CD14-positive monocyte (primary cell): ENCODE measurements at regions not wholly inside any gene's neighbourhood (a gene's known extent, or its start where the extent isn't known, plus 50 kb on each side); places are given as distances from the start of the nearest gene placed in this dataset.
"Not testable (repeated sequence)": the region's sequence is repeated elsewhere in the genome, so short reads cannot be mapped to it uniquely, and the experiment has no call there.

Experiments used
- DNase-seq, 3 donors: peaks; one replicate each; pipeline ENCODE4 v3.0.0-alpha.2; 2011 to 2022
- H2AFZ ChIP-seq: 2 replicates; pipeline ENCODE4 v1.6.0; 2012; ENCODE audit warnings: mild to moderate bottlenecking, low read depth, low read length, inconsistent platforms; ENCODE audit not compliant: insufficient read depth, poor library complexity, severe bottlenecking
- H3K27ac ChIP-seq, 2 donors: 1 replicate in 1 of 2; 2 replicates in 1 of 2; pipeline ENCODE4 v1.5.1; 2012 to 2013; ENCODE audit warnings: low read length in 2 of 2, control low read depth in 1 of 2, inconsistent platforms in 1 of 2, low read depth in 1 of 2, mild to moderate bottlenecking in 1 of 2
- H3K27me3 ChIP-seq, 2 donors: one replicate each; pipeline versions ENCODE4 v1.6.0 to v1.6.1; 2011 to 2013; ENCODE audit warnings: low read length in 2 of 2; ENCODE audit not compliant: control insufficient read depth in 2 of 2, insufficient read depth in 2 of 2
- H3K36me3 ChIP-seq, 2 donors: replicated peaks in 1 of 2; 1 replicate in 1 of 2; 2 replicates in 1 of 2; pipeline versions ENCODE4 v1.5.1 to v1.6.1; 2012 to 2013; ENCODE audit warnings: low read length in 2 of 2, control low read depth in 1 of 2, inconsistent platforms in 1 of 2, mild to moderate bottlenecking in 1 of 2; ENCODE audit not compliant: insufficient read depth in 2 of 2, control insufficient read depth in 1 of 2
- H3K4me1 ChIP-seq, 2 donors: 1 replicate in 1 of 2; 2 replicates in 1 of 2; pipeline versions ENCODE4 v1.5.1 to v1.6.1; 2012 to 2013; ENCODE audit warnings: low read length in 2 of 2, control low read depth in 1 of 2, inconsistent platforms in 1 of 2, mild to moderate bottlenecking in 1 of 2, moderate library complexity in 1 of 2; ENCODE audit not compliant: insufficient read depth in 2 of 2, control insufficient read depth in 1 of 2
- H3K4me2 ChIP-seq: replicated peaks from 2 replicates; pipeline ENCODE3; 2012; ENCODE audit warnings: low read length, moderate library complexity, mild to moderate bottlenecking; ENCODE audit not compliant: poor library complexity, severe bottlenecking; ENCODE audit errors: extremely low read depth
- H3K4me3 ChIP-seq, 3 experiments: fragments of 200-600 bp in 1 of 3; sonication (generic) in 1 of 3; replicated peaks in 1 of 3; 1 replicate in 2 of 3; 2 replicates in 1 of 3; pipeline ENCODE4 v1.5.1; 2011 to 2013; ENCODE audit warnings: low read length in 3 of 3, mild to moderate bottlenecking in 3 of 3, control low read depth in 2 of 3, low read depth in 2 of 3, inconsistent platforms in 1 of 3, moderate library complexity in 1 of 3
- H3K79me2 ChIP-seq: 2 replicates; pipeline ENCODE4 v1.6.0; 2012; ENCODE audit warnings: mild to moderate bottlenecking, control low read depth, inconsistent platforms, low read length, moderate library complexity; ENCODE audit not compliant: insufficient read depth
- H3K9ac ChIP-seq: 2 replicates; pipeline ENCODE4 v1.6.0; 2017; ENCODE audit warnings: low read length, mild to moderate bottlenecking; ENCODE audit not compliant: insufficient read depth, poor library complexity, severe bottlenecking
- H3K9me3 ChIP-seq, 2 donors: replicated peaks in 1 of 2; 1 replicate in 1 of 2; 2 replicates in 1 of 2; pipeline versions ENCODE4 v1.5.1 to v1.6.1; 2012 to 2013; ENCODE audit warnings: low read length in 2 of 2, control low read depth in 1 of 2; ENCODE audit not compliant: control insufficient read depth in 1 of 2, insufficient read depth in 1 of 2
- H4K20me1 ChIP-seq: 2 replicates; pipeline ENCODE4 v1.6.0; 2012; ENCODE audit warnings: mild to moderate bottlenecking, low read length, control low read depth, moderate library complexity; ENCODE audit not compliant: insufficient read depth
- H3K27ac Mint-ChIP-seq, 7 donors: one replicate each; pipeline ENCODE4 v1.8.0; 2020; ENCODE audit warnings: mild to moderate bottlenecking in 7 of 7, mixed read lengths in 7 of 7, moderate library complexity in 6 of 7, inconsistent platforms in 2 of 7
- H3K27me3 Mint-ChIP-seq, 3 donors: one replicate each; pipeline ENCODE4 v1.8.0; 2021 to 2022; ENCODE audit warnings: low read depth in 3 of 3, mild to moderate bottlenecking in 3 of 3, mixed read lengths in 3 of 3, moderate library complexity in 3 of 3, inconsistent platforms in 1 of 3
- H3K36me3 Mint-ChIP-seq, 2 donors: one replicate each; pipeline ENCODE4 v1.8.0; 2020; ENCODE audit warnings: mixed read lengths in 2 of 2, inconsistent platforms in 1 of 2, mild to moderate bottlenecking in 1 of 2
- H3K4me1 Mint-ChIP-seq: one replicate; pipeline ENCODE4 v1.8.0; 2020; ENCODE audit warnings: mild to moderate bottlenecking, mixed read lengths
- H3K4me3 Mint-ChIP-seq, 2 donors: one replicate each; pipeline ENCODE4 v1.8.0; 2020; ENCODE audit warnings: mild to moderate bottlenecking in 2 of 2, mixed read lengths in 2 of 2, moderate library complexity in 1 of 2
- H3K9me3 Mint-ChIP-seq, 7 donors: one replicate each; pipeline ENCODE4 v1.8.0; 2020 to 2022; ENCODE audit warnings: mixed read lengths in 7 of 7, mild to moderate bottlenecking in 6 of 7, moderate library complexity in 6 of 7, inconsistent platforms in 2 of 7
- WGBS: methylation state at CpG from one replicate; pipeline ENCODE4 v1.1.5; 2013; ENCODE audit warnings: missing lambda C conversion rate; ENCODE audit not compliant: insufficient coverage; 5-methylcytosine and 5-hydroxymethylcytosine counted together
- intact Hi-C, 2 donors: fragments of 100-400 bp; cut with micrococcal nuclease; formaldehyde crosslinking; loops; one replicate each; pipeline versions ENCODE4 v1.15.0 to v1.15.1; 2023
- TF ChIP-seq, protein P1 (sequence below): fragments of 200-600 bp; IDR thresholded peaks from one replicate; pipeline ENCODE4 v1.8.0; 2022; ENCODE audit warnings: antibody characterized with exemption, mild to moderate bottlenecking

DNA sequence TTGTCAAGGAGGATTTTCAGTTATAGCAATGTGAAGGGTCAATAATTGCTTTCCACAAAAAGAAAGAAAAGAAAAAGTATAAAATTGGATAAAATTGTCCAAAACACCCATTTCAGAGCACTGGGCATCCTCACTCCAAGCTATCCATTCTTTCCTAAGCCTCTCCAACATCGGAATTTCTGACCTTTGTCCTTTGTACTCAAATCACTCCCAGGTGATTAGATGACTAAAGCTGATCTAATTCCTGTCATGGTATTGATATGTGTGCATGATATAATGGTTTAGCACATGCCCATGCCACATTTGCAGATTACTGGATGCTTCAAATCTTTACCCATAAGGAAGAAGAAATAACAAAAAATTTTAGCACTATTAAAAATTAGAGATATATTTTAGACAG, 152.3 kb downstream of the CENPC start:
- TF ChIP-seq, protein P1, sequence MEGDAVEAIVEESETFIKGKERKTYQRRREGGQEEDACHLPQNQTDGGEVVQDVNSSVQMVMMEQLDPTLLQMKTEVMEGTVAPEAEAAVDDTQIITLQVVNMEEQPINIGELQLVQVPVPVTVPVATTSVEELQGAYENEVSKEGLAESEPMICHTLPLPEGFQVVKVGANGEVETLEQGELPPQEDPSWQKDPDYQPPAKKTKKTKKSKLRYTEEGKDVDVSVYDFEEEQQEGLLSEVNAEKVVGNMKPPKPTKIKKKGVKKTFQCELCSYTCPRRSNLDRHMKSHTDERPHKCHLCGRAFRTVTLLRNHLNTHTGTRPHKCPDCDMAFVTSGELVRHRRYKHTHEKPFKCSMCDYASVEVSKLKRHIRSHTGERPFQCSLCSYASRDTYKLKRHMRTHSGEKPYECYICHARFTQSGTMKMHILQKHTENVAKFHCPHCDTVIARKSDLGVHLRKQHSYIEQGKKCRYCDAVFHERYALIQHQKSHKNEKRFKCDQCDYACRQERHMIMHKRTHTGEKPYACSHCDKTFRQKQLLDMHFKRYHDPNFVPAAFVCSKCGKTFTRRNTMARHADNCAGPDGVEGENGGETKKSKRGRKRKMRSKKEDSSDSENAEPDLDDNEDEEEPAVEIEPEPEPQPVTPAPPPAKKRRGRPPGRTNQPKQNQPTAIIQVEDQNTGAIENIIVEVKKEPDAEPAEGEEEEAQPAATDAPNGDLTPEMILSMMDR, result no peak
- H3K9me3 Mint-ChIP-seq, result no peaks in the 10 kb centered on the region
- WGBS, result no CpG with 5 or more reads among the region's 1 CpG
- no peak overlapping the region for H3K4me3 ChIP-seq
- peaks cover 0 to 3% of the 10 kb centered on the region in 2 donors for H3K27me3 ChIP-seq
- H3K27me3 Mint-ChIP-seq, result peaks cover 0 to 1% (median 0%) of the 10 kb centered on the region in 3 donors
- H3K27ac Mint-ChIP-seq, result no peak overlapping the region
- DNase-seq, result no peak
- no peaks in the 10 kb centered on the region for H3K9me3 ChIP-seq
- H3K36me3 Mint-ChIP-seq, result no peaks in the 10 kb centered on the region
- no peak overlapping the region for H2AFZ ChIP-seq
- H3K4me1 ChIP-seq, result no peaks in the 10 kb centered on the region
- H3K4me1 Mint-ChIP-seq, result no peaks in the 10 kb centered on the region
- no peaks in the 10 kb centered on the region for H3K36me3 ChIP-seq
- no peak overlapping the region for H3K9ac ChIP-seq
- no peaks in the 10 kb centered on the region for H4K20me1 ChIP-seq
- H3K4me2 ChIP-seq, result no peak overlapping the region
- intact Hi-C loops, result no loop called here
- H3K4me3 Mint-ChIP-seq, result no peak overlapping the region
- no peaks in the 10 kb centered on the region for H3K79me2 ChIP-seq
- no peak overlapping the region for H3K27ac ChIP-seq

DNA sequence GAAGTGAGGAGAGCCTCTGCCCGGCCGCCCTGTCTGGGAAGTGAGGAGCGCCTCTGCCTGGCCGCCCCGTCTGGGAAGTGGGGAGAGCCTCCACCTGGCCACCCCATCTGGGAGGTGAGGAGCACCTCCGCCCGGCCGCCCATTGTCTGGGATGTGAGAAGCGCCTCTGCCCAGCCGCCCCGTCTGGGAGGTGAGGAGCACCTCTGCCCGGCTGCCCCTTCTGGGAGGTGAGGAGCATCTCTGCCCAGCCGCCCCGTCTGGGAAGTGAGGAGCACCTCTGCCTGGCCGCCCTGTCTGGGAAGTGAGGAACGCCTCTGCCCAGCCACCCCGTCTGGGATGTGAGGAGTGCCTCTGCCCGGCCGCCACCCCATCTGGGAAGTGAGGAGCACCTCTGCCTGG, 163.9 kb downstream of the CENPC start:
- H3K27ac Mint-ChIP-seq, H3K4me3 Mint-ChIP-seq, H3K4me2 ChIP-seq, H3K4me1 Mint-ChIP-seq, DNase-seq, H3K27me3 ChIP-seq, H2AFZ ChIP-seq, H3K4me1 ChIP-seq, H3K9ac ChIP-seq, H3K36me3 ChIP-seq, H4K20me1 ChIP-seq, intact Hi-C loops, H3K27me3 Mint-ChIP-seq, H3K36me3 Mint-ChIP-seq, H3K4me3 ChIP-seq, H3K79me2 ChIP-seq, H3K27ac ChIP-seq: not testable (repeated sequence)
- 98% methylated on average over 6 of the region's 19 CpGs for WGBS
- H3K9me3 Mint-ChIP-seq, result peaks cover 4 to 18% (median 8%) of the 10 kb centered on the region in 7 donors
- H3K9me3 ChIP-seq, result peaks cover 0 to 11% of the 10 kb centered on the region in 2 donors

DNA sequence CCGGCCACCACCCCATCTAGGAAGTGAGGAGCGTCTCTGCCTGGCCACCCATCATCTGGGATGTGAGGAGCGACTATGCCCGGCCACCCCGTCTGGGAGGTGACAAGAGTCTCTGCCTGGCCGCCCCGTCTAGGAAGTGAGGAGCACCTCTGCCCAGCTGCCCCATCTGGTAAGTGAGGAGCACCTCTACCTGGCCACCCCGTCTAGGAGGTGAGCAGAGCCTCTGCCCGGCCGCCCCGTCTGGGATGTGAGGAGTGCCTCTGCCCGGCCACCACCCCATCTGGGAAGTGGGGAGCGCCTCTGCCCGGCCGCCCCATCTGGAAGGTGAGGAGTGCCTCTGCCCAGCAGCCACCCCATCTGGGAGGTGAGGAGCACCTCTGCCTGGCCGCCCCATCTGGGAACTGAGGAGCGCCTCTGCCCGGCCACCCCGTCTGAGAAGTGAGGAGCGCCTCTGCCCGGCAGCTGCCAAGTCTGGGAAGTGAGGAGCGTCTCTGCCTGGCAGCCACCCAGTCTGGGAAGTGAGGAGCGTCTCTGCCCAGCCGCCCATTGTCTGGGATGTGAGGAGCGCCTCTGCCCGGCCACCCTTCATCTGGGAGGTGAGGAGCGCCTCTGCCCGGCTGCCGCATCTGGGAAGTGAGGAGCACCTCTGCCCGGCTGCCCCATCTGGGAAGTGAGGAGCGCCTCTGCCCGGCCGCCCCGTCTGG, 164.4 kb downstream of the CENPC start:
- H3K4me3 ChIP-seq, intact Hi-C loops, H3K36me3 ChIP-seq, H3K4me1 Mint-ChIP-seq, H2AFZ ChIP-seq, H3K27me3 Mint-ChIP-seq, H3K27me3 ChIP-seq, DNase-seq, H3K79me2 ChIP-seq, H3K4me2 ChIP-seq, H3K4me1 ChIP-seq, H4K20me1 ChIP-seq, H3K27ac Mint-ChIP-seq, H3K36me3 Mint-ChIP-seq, H3K4me3 Mint-ChIP-seq, H3K27ac ChIP-seq, H3K9ac ChIP-seq: not testable (repeated sequence)
- peaks cover 4 to 19% (median 9%) of the 10 kb centered on the region in 7 donors for H3K9me3 Mint-ChIP-seq
- H3K9me3 ChIP-seq, result peaks cover 0 to 11% of the 10 kb centered on the region in 2 donors
- 96% methylated on average over 26 of the region's 34 CpGs for whole genome bisulfite sequencing
